WTC11 (cell line): ENCODE measurements at regions not wholly inside any gene's neighbourhood (a gene's known extent, or its start where the extent isn't known, plus 50 kb on each side); places are given as distances from the start of the nearest gene placed in this dataset.

Experiments used
- ATAC-seq: fragments of 200-7000 bp; cut with Tn5 transposase; 2 replicates; pipeline ENCODE4 v1.10.0; 2021; ENCODE audit warnings: mild to moderate bottlenecking, moderate library complexity
- CTCF ChIA-PET: fragments of 300-600 bp; sonication (Branson Sonifier 250); formaldehyde crosslinking; loops from one replicate; lab custom pipeline; 2021; ENCODE audit warnings: antibody characterized with exemption; lab: Charles Lee
- POLR2A ChIA-PET: fragments of 350-600 bp; sonication (Branson Sonifier 250); formaldehyde crosslinking; loops from one replicate; lab custom pipeline; 2021; ENCODE audit warnings: antibody characterized with exemption; lab: Charles Lee
- DNase-seq: peaks from one replicate; pipeline ENCODE4 v3.0.0; 2021; ENCODE audit warnings: low spot score
- H3K27ac Mint-ChIP-seq: 2 replicates; pipeline ENCODE4 v1.8.0; 2021; ENCODE audit warnings: mixed read lengths
- H3K27me3 Mint-ChIP-seq: 2 replicates; pipeline ENCODE4 v1.8.0; 2021; ENCODE audit warnings: low read depth, mild to moderate bottlenecking, moderate library complexity, mixed read lengths
- H3K36me3 Mint-ChIP-seq: 2 replicates; pipeline ENCODE4 v1.8.0; 2021; ENCODE audit warnings: mixed read lengths
- H3K4me1 Mint-ChIP-seq: 2 replicates; pipeline ENCODE4 v1.8.0; 2022; ENCODE audit warnings: mixed read lengths
- H3K4me3 Mint-ChIP-seq: 2 replicates; pipeline ENCODE4 v1.8.0; 2021; ENCODE audit warnings: mild to moderate bottlenecking, moderate library complexity, mixed read lengths
- H3K9me3 Mint-ChIP-seq: 2 replicates; pipeline ENCODE4 v1.8.0; 2021; ENCODE audit warnings: mixed read lengths
- CDX4 ChIP-seq: fragments of 250-450 bp; sonication (Bioruptor Pico); IDR thresholded peaks from 2 replicates; pipeline ENCODE4 v1.9.0; 2021; ENCODE audit warnings: moderate library complexity, mild to moderate bottlenecking, inconsistent platforms, borderline replicate concordance
- CREB1 ChIP-seq: sonication (generic); formaldehyde crosslinking; IDR thresholded peaks from 2 replicates; pipeline ENCODE4 v1.8.0; 2023; ENCODE audit warnings: mild to moderate bottlenecking, missing genetic modification reagents
- E2F4 ChIP-seq: sonication (generic); formaldehyde crosslinking; IDR thresholded peaks from 2 replicates; pipeline ENCODE4 v1.8.1; 2022; ENCODE audit warnings: low read depth, mild to moderate bottlenecking, moderate library complexity, missing genetic modification reagents, borderline replicate concordance
- FOXK1 ChIP-seq: sonication (generic); formaldehyde crosslinking; IDR thresholded peaks from 2 replicates; pipeline ENCODE4 v1.8.0; 2022; ENCODE audit warnings: mild to moderate bottlenecking, moderate library complexity, missing genetic modification reagents
- GTF2I ChIP-seq: fragments of 250-450 bp; sonication (Bioruptor Pico); conservative IDR thresholded peaks from 2 replicates; pipeline ENCODE4 v1.4.0; 2021; ENCODE audit warnings: mild to moderate bottlenecking
- MAX ChIP-seq: sonication (generic); formaldehyde crosslinking; IDR thresholded peaks from 2 replicates; pipeline ENCODE4 v1.8.0; 2022; ENCODE audit warnings: mild to moderate bottlenecking, missing genetic modification reagents
- MLX ChIP-seq: sonication (generic); formaldehyde crosslinking; IDR thresholded peaks from 2 replicates; pipeline ENCODE4 v1.8.1; 2023; ENCODE audit warnings: mild to moderate bottlenecking, missing genetic modification reagents, moderate library complexity
- NFATC4 ChIP-seq: fragments of 250-450 bp; sonication (Bioruptor Pico); IDR thresholded peaks from 2 replicates; pipeline ENCODE4 v1.9.0; 2021; ENCODE audit warnings: mild to moderate bottlenecking
- OVOL2 ChIP-seq: fragments of 250-450 bp; sonication (Bioruptor Pico); IDR thresholded peaks from 2 replicates; pipeline ENCODE4 v1.9.0; 2021; ENCODE audit warnings: mild to moderate bottlenecking, borderline replicate concordance
- ZNF121 ChIP-seq: sonication (generic); formaldehyde crosslinking; IDR thresholded peaks from 2 replicates; pipeline ENCODE4 v1.8.0; 2023; ENCODE audit warnings: missing genetic modification reagents
- ZNF396 ChIP-seq: fragments of 250-450 bp; sonication (Bioruptor Pico); IDR thresholded peaks from 2 replicates; pipeline ENCODE4 v1.8.0; 2021; ENCODE audit warnings: mild to moderate bottlenecking, moderate library complexity, borderline replicate concordance
- TF ChIP-seq, protein P1 (sequence below): sonication (generic); formaldehyde crosslinking; IDR thresholded peaks from 2 replicates; pipeline ENCODE4 v1.8.1; 2023; ENCODE audit warnings: mild to moderate bottlenecking, missing genetic modification reagents, borderline replicate concordance
- TF ChIP-seq, protein P2 (sequence below): sonication (generic); formaldehyde crosslinking; conservative IDR thresholded peaks from 2 replicates; pipeline ENCODE4 v1.8.1; 2023; ENCODE audit warnings: mild to moderate bottlenecking, low read depth, missing genetic modification reagents, moderate library complexity
- TF ChIP-seq, protein P3 (sequence below): fragments of 250-450 bp; sonication (Bioruptor Pico); IDR thresholded peaks from 2 replicates; pipeline ENCODE4 v1.8.0; 2021; ENCODE audit warnings: mild to moderate bottlenecking

DNA sequence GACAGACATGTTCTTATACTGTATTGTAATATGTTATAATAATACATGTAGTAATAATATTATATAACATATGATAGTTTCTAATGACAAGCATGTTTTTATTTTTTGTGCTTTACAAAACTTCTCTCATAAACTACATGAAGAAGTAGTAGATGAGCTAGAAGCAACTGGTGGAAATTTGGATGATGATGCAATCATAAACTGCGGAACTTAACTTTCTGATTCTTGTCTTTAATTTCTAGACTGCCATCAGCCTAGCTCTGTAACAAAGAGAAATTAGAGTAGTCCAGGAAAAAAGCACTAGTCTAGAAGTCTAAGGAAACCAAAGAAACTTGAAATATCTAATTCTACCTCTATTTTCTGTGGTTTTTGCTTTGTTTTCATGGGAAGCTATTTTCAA, 71.0 kb upstream of the SPATS2L start (continued):
- TF ChIP-seq, protein P1, sequence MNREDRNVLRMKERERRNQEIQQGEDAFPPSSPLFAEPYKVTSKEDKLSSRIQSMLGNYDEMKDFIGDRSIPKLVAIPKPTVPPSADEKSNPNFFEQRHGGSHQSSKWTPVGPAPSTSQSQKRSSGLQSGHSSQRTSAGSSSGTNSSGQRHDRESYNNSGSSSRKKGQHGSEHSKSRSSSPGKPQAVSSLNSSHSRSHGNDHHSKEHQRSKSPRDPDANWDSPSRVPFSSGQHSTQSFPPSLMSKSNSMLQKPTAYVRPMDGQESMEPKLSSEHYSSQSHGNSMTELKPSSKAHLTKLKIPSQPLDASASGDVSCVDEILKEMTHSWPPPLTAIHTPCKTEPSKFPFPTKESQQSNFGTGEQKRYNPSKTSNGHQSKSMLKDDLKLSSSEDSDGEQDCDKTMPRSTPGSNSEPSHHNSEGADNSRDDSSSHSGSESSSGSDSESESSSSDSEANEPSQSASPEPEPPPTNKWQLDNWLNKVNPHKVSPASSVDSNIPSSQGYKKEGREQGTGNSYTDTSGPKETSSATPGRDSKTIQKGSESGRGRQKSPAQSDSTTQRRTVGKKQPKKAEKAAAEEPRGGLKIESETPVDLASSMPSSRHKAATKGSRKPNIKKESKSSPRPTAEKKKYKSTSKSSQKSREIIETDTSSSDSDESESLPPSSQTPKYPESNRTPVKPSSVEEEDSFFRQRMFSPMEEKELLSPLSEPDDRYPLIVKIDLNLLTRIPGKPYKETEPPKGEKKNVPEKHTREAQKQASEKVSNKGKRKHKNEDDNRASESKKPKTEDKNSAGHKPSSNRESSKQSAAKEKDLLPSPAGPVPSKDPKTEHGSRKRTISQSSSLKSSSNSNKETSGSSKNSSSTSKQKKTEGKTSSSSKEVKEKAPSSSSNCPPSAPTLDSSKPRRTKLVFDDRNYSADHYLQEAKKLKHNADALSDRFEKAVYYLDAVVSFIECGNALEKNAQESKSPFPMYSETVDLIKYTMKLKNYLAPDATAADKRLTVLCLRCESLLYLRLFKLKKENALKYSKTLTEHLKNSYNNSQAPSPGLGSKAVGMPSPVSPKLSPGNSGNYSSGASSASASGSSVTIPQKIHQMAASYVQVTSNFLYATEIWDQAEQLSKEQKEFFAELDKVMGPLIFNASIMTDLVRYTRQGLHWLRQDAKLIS (CRISPR knock-in tag) = no peak

- ATAC-seq (peak; percentile 62), DNase-seq (no peak)
- no peak overlapping the region for H3K27ac Mint-ChIP-seq
- TF ChIP-seq NFATC4 (CRISPR knock-in tag) = no peak
- TF ChIP-seq CREB1 (CRISPR knock-in tag) = no peak
- no peak for TF ChIP-seq MAX (CRISPR knock-in tag)
- no peak for TF ChIP-seq GTF2I (CRISPR knock-in tag)
- TF ChIP-seq E2F4 = no peak
- no peak for TF ChIP-seq ZNF121 (CRISPR knock-in tag)
- TF ChIP-seq CDX4 = no peak
- no peak for TF ChIP-seq MLX (CRISPR knock-in tag)
- no peak for TF ChIP-seq ZNF396 (CRISPR knock-in tag)
- TF ChIP-seq FOXK1 (CRISPR knock-in tag) = no peak
- POLR2A ChIA-PET = no interaction called here
- no peaks in the 10 kb centered on the region for H3K9me3 Mint-ChIP-seq
- no peaks in the 10 kb centered on the region for H3K36me3 Mint-ChIP-seq
- CTCF ChIA-PET = no interaction called here
- no peak overlapping the region for H3K4me3 Mint-ChIP-seq
- no peaks in the 10 kb centered on the region for H3K27me3 Mint-ChIP-seq
- peaks cover 20% of the 10 kb centered on the region for H3K4me1 Mint-ChIP-seq
These were observed 67.3 kb upstream of the SPATS2L start for GRCh38 chr2:200239216-200239615.

- TF ChIP-seq GTF2I (CRISPR knock-in tag) = no peak
- ChIA-PET CTCF (interaction anchor here (1.0 kb wide), 1 partner anchor 43 kb away, joined by 3 read pairs; no protein-coding TSS in a partner anchor), POLR2A (no interaction called here)
- ATAC-seq = no peak
- Mint-ChIP-seq H3K27ac (no peak overlapping the region), H3K9me3 (no peaks in the 10 kb centered on the region), H3K4me1 (peaks cover 20% of the 10 kb centered on the region), H3K36me3 (no peaks in the 10 kb centered on the region), H3K27me3 (no peaks in the 10 kb centered on the region), H3K4me3 (no peak overlapping the region)
- DNase-seq = no peak
These were observed 63.9 kb upstream of the SPATS2L start for GRCh38 chr2:200242570-200242969.

- no peak for DNase-seq
- H3K27ac Mint-ChIP-seq = no peak overlapping the region
- TF ChIP-seq OVOL2 (CRISPR knock-in tag) (no peak), E2F4 (no peak)
- TF ChIP-seq, protein P2, sequence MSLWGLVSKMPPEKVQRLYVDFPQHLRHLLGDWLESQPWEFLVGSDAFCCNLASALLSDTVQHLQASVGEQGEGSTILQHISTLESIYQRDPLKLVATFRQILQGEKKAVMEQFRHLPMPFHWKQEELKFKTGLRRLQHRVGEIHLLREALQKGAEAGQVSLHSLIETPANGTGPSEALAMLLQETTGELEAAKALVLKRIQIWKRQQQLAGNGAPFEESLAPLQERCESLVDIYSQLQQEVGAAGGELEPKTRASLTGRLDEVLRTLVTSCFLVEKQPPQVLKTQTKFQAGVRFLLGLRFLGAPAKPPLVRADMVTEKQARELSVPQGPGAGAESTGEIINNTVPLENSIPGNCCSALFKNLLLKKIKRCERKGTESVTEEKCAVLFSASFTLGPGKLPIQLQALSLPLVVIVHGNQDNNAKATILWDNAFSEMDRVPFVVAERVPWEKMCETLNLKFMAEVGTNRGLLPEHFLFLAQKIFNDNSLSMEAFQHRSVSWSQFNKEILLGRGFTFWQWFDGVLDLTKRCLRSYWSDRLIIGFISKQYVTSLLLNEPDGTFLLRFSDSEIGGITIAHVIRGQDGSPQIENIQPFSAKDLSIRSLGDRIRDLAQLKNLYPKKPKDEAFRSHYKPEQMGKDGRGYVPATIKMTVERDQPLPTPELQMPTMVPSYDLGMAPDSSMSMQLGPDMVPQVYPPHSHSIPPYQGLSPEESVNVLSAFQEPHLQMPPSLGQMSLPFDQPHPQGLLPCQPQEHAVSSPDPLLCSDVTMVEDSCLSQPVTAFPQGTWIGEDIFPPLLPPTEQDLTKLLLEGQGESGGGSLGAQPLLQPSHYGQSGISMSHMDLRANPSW (CRISPR knock-in tag) = no peak
- TF ChIP-seq, protein P3, sequence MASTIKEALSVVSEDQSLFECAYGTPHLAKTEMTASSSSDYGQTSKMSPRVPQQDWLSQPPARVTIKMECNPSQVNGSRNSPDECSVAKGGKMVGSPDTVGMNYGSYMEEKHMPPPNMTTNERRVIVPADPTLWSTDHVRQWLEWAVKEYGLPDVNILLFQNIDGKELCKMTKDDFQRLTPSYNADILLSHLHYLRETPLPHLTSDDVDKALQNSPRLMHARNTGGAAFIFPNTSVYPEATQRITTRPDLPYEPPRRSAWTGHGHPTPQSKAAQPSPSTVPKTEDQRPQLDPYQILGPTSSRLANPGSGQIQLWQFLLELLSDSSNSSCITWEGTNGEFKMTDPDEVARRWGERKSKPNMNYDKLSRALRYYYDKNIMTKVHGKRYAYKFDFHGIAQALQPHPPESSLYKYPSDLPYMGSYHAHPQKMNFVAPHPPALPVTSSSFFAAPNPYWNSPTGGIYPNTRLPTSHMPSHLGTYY (CRISPR knock-in tag) = no peak
- ATAC-seq = no peak
- no peak overlapping the region for H3K4me3 Mint-ChIP-seq
- ChIA-PET CTCF (interaction anchor here (0.7 kb wide), 1 partner anchor 57 kb away, joined by 3 read pairs; no protein-coding TSS in a partner anchor), POLR2A (no interaction called here)
- no peaks in the 10 kb centered on the region for H3K9me3 Mint-ChIP-seq
- H3K36me3 Mint-ChIP-seq = no peaks in the 10 kb centered on the region
- H3K27me3 Mint-ChIP-seq = no peaks in the 10 kb centered on the region
- peaks cover 20% of the 10 kb centered on the region for H3K4me1 Mint-ChIP-seq
These were observed 63.1 kb upstream of the SPATS2L start for GRCh38 chr2:200243441-200243840.
